ENCODE measurements at regions not wholly inside any gene's neighbourhood (a gene's known extent, or its start where the extent isn't known, plus 50 kb on each side); places are given as distances from the start of the nearest gene placed in this dataset.
"Not testable (repeated sequence)": the region's sequence is repeated elsewhere in the genome, so short reads cannot be mapped to it uniquely, and the experiment has no call there.

GRCh38 chr3:110629917-110630316, 441.7 kb upstream of the NECTIN3 start:
- no peak for DNase-seq

GRCh38 chr3:110644203-110644602, 427.4 kb upstream of the NECTIN3 start:
- DNase-seq, result no peak

DNA sequence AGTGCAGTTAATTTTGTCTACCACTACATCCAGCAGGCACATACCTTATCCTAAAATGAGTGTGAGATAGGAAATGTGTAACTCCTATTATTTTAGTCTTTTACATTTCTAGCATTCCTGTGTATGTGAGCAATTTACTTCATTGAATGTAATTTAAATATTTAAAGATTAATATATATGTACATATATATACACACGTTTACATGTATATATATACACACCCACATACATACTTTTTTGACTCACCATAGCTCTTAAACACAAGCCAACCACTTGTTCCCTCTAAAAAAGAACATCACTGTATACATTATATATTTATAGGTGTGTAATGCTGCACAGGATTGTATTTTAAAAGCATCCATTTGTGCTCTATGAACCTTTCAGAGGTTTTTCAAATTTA, 425.6 kb upstream of the NECTIN3 start:
- DNase-seq, result no peak

GRCh38 chr3:110646496-110646895, 425.1 kb upstream of the NECTIN3 start:
- no peak for DNase-seq

DNA sequence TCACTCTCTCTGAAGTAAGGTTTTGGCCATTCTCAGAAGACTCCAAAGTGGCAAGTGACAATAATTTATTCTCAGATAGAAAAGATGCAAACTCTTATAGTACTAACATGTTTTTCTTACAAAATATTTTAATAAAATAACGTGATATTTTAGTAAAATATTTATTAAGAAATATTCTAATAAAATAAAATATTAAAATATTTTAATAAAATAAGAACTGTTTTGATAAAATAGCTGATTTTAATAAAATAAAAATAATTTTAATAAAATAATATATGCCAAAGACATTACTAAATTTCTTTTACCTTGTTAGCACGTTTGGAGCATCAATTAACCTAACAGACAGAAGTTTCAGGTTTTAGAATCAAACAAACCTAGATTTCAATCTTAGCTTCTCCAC, 424.0 kb upstream of the NECTIN3 start:
- DNase-seq, result no peak

DNA sequence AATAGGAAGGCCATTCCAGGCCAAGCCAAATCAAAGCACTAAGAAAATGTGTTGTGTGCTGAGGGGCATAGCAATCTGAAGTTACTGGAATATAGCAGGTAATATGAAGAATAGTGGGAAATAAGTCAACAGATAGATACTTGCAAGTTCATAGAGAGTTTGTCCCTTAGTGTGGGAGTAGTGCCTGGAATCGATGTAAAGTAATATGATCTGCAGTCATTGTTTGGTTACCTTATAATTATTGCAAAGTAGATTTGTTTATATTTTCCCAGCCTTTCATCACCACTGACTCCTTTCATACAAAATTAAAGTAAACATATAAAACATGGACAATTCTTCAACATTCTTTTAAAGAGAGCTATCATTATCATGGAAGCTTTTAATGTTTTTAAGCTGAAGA, 420.9 kb upstream of the NECTIN3 start:
- no peak for DNase-seq

DNA sequence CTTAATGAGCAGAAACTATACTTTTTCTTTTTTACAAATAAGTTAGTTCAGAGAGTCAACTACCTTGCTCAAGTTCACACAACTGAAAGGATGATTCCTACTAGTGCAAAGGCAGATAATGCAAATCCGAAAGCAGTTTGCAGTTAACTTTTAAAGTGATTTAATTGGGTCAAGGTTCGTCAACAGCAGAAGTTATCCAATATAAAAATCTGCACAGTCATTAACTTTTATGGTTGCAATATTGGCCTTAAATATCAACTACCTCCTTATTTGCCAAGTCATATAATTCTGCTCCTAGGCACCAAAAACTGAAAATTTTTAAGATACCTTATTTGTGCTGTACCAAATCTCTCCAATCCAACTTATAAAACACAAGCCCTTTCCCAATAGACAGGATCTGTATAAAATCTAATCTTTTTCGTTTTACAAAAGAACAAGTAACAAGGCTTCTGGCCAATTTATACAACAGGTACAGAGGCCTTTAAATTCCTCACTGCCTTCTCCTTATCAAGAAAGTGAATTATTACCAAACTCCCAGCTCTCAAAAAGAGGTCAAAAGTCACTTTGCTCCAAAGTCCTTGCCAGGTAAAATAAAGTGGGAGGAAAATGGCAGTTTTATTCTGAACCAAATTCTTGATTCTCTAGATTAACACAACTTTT, 416.6 kb upstream of the NECTIN3 start:
- DNase-seq, result no peak

DNA sequence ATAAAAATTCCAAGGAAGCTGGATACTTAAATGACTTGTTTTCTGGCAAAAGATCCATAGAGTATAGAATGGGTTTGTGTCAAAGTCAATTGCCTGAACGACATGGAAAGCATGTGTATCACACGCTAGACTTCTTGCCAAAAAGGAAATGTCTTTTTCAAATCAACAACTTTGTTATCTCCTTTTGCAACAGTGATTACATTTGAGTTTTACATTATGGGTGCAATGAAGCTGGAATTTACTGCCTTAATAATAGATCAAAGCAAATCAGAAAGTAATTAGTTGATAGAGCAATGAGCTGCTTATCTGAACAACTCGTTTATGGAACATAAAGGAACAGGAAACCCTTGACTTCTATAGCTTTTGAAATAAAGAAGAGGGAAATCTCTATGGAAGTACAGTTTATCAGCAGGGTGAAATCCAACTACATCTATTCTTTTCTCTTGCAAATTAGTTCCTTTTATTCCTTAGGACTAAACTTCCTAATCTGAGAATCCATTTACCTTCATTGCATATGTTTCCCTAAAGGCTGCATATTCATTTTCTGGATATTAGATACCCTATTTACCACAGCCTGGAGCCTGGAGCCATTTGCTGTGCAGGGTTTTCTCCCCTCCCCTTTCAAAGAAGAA, 415.1 kb upstream of the NECTIN3 start:
- DNase-seq, result no peak

- DNase-seq, result no peak
Observed at GRCh38 chr3:110664148-110664547, 407.5 kb upstream of the NECTIN3 start.

DNA sequence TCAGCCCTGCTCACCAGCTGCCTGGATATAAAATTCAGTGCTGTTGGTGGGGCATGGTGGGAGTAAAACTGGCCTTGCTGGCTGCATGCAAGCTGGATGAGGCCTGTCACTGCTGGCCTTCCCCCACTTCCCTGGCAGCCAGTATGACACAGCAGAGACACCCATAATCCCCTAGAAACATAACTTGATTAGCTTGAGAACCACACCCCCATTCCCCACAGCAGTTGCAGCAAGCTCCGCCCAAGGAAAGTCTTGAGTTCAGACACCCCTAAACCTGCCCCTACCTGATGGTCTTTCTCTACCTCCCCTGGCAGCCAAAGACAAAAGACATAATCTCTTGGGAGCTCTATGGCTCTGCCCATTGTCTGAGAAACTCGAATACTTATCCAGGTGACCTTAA, 405.1 kb upstream of the NECTIN3 start:
- DNase-seq, result no peak

GRCh38 chr3:110667216-110667615, 404.4 kb upstream of the NECTIN3 start:
- no peak for DNase-seq

DNA sequence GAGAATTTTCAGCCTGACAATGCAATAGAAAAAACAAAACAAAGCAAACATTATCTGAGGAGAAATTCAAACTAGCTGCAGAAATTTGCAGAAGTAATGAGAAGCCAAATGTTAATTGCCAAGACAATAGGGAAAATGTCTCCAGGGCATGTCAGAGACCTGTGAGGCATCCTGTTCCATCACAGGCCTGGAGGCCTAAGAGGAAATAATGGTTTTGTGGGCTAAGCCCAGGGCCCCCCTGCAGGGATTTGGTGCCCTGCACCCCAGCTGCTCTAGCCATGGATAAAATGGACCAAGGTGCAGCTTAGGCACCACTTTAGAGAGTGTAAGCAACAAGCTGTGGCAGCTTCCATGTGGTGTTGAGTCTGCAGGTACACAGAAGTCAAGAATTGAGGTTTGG, 401.2 kb upstream of the NECTIN3 start:
- no peak for DNase-seq

DNA sequence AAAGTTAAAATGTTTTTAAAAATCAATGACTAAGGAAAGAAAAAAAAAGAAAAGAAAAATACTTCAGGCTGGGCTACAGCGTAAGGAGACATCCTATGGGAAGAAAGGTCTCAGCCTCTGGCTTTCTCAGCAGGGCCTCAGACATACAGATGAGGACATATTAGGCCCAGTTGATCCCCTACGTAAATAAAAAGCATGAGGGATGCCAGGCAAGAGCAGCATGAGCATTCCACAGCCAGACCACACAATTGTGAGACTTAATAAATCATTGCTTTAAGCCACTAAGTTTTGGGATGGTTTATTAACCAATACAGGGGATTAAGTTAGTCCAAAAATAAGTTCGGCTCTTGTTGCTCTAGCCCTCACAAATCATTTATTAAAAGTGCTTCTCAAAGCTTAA, 394.1 kb upstream of the NECTIN3 start:
- no peak for DNase-seq

GRCh38 chr3:110679285-110679684, 392.3 kb upstream of the NECTIN3 start:
- no peak for DNase-seq

- DNase-seq, result no peak
Observed at GRCh38 chr3:110680450-110680849, 391.2 kb upstream of the NECTIN3 start.

DNA sequence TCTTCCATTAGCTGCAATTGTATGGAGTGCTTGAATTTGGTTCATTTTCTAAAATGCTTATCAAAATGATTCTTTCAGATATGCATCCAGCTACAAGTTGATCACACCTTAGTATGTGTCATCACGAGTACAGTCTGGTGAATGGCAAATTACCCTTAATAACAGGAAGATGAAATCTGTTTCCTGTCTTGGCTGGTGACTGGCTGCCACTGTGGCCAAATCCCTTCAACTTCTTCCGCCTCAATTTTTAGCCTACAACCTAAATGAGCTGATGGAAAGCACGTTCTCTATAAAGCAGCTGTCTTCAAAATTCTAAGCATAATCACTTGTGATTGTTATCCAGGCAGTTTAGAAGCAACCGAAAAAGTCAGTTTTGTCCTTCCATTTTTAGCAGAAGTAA, 387.1 kb upstream of the NECTIN3 start:
- DNase-seq, result no peak

- no peak for DNase-seq
Observed at GRCh38 chr3:110685630-110686029, 386.0 kb upstream of the NECTIN3 start.

- no peak for DNase-seq
Observed at GRCh38 chr3:110686701-110687100, 384.9 kb upstream of the NECTIN3 start.

DNA sequence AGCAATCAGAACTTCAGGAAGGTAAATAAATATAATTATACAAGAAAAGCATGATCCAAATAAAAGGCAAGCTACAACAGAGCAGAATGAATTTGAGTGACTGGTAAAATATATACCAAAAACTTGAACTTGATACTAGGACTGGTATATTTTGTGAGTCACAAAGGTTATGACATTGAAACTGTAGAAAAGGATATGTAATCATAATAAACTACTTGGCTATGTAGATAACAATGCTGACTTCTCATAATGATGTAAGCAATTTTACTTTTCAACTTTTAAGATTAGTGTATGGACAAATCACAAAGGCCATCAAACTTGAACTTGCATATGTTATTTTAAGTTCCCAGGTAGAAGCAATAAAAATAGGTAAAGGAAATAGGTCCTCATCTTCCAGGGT, 384.5 kb upstream of the NECTIN3 start:
- no peak for DNase-seq

- no peak for DNase-seq
Observed at GRCh38 chr3:110697961-110698360, 373.7 kb upstream of the NECTIN3 start.

DNA sequence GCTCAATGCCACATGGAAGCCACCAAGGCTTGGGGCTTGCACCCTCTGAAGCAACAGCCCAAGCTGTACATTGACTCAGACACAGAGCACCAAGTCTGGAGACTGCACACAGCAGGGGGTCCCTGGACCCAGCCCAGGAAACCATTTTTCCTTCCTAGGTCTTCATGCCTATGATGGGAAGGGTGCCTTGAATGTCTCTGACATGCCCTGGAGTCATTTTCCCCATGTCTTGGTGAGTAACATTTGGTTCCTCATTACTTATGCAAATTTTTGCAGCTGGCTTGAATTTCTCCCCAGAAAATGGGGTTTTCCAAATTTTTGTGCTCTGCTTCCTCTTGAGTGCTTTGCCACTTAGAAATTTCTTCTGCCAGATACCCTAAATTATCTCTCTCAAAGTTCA, 367.3 kb upstream of the NECTIN3 start:
- DNase-seq, result not testable (repeated sequence)

DNA sequence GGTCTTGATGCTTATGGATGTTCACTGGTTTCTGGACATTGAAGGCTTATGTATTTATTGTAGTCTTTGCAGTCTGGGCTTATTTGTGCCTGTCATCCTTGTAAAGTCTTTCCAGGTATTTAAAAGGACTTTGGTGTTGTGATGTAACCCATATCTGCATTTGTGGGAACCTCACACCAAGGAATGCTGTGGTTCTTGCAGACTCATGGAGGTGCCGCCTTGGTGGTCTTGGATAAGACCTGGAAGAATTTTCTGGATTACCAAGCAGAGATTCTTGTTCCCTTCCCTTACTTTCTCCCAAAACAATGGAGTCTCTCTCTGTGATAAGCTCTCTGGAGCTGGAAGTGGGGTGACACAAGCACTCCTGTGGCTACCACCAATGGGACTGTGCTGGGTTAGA, 363.5 kb upstream of the NECTIN3 start:
- no peak for DNase-seq

DNA sequence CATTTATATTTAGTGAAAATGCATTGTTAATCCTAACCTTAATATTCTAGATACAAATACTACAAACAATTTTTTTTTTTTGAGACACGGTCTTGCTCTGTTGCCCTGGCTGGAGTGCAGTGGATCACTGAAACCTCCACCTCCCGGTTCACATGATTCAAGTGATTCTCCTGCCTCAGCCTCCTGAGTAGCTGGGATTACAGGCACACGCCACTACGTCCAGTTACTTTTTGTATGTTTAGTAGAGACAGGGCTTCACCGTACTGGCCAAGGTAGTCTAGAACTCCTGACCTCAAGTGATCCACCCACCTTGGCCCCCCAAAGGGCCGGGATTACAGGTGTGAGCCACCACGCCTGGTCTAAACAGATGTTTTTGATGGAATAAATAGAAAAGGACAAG, 361.5 kb upstream of the NECTIN3 start:
- no peak for DNase-seq

GRCh38 chr3:110710603-110711002, 361.0 kb upstream of the NECTIN3 start:
- no peak for DNase-seq

All from T-helper 2 cell (primary cell).